ENCODE measurements at regions not wholly inside any gene's neighbourhood (a gene's known extent, or its start where the extent isn't known, plus 50 kb on each side); places are given as distances from the start of the nearest gene placed in this dataset.

DNA sequence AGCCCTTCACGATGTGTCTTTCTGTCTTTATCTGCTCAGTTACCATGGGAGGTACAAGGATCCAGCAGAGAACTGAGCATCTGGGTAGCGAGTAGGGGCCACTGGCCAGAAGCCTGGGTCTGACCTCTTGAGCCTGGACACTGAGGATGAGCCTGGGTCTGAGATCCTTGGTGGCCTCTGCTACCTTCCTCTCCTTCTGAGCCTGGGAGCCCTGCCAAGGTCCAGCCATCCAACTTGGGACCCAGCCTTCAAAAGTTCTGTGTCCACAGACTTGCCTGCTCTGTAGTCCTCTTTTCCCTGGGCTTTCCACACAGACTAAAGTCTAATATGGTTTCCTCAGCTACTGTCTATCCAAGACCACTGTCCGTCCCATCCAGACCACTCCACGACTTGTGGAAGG is 60.2 kb upstream of the NAA20 start:
- DNase-seq: no peak

DNA sequence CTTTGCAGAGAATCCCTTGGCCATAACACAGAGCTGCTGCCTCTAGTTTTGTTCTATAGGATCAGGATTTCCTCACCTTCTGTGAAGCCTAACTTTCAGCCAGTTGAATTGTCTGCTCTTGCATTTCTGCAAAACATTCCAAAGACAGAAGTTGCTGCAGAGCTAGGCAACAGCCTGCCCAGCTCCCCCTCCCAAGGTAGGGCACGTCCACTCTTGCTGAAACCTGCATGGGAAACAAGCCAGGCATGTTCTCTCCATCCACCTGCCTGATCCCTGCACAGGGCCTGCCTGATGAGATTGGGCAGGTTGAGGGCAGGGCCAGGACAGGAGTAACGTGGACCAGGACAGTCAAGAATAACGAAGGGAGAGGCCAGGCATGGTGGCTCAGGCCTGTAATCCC is 58.9 kb upstream of the NAA20 start:
- DNase-seq: no peak

DNA sequence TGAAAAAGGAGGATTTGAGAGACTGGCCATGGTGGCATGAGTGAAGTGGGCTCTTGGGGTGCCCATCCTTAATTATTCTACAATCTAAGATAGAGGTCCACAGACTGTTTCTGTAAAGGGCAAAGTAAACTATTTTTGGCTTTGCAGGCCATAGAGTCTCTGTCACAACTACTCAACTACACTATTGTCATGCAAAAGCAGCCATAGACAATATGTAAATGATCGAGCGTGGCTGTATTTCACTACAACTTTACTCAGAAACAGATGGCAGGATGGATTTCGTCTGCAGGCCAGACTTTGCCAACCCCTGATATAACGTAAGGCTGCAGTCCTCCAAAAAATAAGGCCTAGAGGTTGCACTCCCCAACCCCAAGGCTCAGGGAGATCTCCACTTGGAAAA is 58.2 kb upstream of the NAA20 start:
- no peak for DNase-seq

DNA sequence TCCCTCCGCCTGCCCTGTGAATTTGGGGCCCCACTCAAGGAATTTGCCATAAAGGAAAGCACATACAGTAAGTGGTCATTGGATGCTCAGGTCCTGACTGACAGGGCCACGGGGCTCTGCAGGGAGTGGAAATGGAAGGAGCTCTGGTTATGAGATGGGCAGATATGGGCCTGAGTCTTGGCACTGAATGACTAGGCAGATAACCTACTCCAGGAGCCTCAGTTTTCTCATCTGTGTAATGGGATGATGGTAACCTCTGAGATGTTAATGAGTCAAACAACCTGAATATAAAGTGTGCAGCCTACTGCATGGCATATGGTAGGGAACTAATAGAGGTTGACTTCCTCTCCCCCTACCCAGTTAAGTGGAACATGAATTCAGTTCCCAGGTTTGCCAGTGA is 56.4 kb upstream of the NAA20 start:
- no peak for DNase-seq

DNA sequence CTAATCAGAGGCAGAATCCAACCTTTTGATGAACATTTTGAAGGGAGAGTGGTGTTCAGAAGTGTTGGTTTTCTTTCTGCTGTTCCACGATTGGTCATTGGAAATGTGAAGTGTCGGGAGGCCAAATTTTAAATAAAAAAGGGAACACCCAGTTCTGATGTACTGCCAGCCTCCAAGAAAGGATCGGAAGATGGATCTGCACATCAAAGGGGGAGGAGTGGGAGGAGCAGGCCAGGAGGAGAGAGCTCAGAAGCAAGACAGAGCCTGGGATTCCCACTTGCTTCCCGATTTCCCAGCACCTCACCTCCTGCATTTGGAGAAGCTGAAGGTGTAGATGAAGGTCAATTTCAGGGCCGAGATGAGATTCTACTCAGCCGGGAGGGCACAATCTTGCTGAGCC is 55.9 kb upstream of the NAA20 start:
- no peak for DNase-seq

DNA sequence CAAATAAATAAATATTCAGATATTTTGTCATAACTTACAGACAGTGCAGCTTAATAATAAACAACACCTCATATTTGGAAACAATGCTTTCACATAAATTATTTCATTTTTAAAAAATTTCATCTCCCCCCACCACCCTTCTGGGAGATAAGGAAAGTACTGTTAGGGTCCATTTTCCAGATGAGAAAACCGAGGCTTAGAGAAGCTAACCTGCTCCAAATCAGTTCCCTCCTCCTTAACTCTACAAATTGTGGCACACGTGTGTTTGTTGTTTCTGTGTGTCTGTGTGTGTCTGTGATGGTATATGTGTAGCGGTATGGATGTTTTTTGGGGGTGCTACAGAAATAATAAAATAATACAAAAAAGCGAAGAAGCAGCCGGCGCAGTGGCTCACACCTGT is 54.2 kb upstream of the NAA20 start:
- no peak for DNase-seq

DNA sequence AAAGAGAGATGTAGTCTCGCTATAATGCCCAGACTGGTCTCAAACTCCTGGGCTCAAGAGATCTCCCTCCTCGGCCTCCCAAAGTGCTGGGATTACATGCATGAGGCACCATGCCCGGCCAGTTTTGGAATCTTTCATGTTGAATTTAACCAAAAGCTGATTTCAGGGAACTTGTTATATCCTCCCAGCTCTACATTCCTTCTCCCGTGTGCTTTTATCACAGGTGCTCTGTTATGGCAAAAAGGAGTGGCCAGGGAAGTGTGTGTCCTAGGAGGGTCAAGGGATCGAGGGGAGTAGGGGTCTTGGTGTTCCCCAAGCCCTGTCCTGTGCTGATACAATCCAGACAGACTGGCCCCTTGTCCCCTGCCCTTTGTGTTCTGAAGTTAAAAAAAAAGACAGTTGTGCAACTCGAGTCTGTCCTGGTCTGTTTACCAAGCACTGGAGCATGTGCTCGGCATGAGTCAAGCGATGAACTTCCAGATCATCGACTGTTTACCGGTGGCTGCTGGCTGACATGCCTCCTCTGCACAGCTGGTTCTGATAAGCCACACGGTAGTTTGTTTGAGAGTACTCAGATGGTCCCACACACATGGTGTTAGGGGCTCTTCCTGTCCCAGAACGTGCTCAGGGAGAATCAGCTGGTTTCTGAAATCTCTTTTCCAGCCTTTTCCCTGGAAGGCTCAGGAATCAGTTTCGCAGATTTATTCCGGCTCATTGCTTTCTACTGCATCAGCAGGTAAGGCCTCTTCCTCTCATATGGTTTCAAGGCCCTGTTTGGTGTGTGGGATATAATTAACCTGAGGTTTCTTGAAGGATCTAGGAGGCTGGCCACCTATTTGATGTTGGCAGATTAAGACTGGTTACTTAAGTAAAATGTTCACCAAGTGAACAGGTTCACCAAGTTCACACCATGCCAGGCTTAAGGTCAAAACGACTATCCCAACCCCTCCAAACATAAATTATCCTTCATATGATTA is 52.6 kb upstream of the NAA20 start:
- no peak for DNase-seq

DNA sequence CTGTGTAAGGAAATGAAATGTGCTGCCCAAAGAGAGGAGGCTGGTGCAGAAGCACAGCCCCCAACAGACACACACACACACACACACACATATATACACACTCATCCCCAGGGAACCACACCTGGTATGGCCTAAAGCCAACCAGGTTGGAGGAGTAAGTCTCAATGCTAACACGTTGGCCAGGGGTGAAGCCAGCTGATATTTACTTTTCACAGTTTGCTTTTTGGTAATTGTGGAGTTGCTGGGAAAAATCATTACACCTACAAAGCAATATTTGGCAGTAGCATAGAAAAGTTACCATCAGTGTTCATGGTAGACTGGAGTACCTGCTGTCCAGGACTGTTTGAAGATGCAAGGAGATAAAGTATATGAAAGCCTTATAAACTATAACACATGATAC is 50.3 kb upstream of the NAA20 start:
- DNase-seq: no peak

All from CD4-positive, alpha-beta T cell treated with Interleukin-12 subunit alpha and Interleukin-12 subunit beta, for 1 hour (primary cell).